HepG2 (cell line): ENCODE measurements at regions not wholly inside any gene's neighbourhood (a gene's known extent, or its start where the extent isn't known, plus 50 kb on each side); places are given as distances from the start of the nearest gene placed in this dataset.

Experiments used
- ATAC-seq: fragments of 200-7000 bp; cut with Tn5 transposase; 3 replicates; pipeline ENCODE4 v1.9.1; 2020; ENCODE audit warnings: mild to moderate bottlenecking, moderate library complexity
- BruUV-seq: library from RNA; stranded (reverse); fragments of 400-500 nt; replicated peaks from 2 replicates; lab custom pipeline; 2021; lab: Mats Ljungman, UMichigan
- CTCF ChIA-PET: fragments of 300-600 bp; formaldehyde crosslinking; extraction: SDS; loops from one replicate; lab custom pipeline; 2021; ENCODE audit warnings: low total read pairs, inconsistent platforms, low intra/inter-chr PET ratio; lab: Yijun Ruan, JAX
- POLR2A ChIA-PET: fragments of 350-600 bp; sonication (Branson Sonifier 250); formaldehyde crosslinking; loops from one replicate; lab custom pipeline; 2020; ENCODE audit warnings: antibody characterized with exemption, inconsistent platforms; lab: Yijun Ruan, JAX
- DNase-seq: peaks from one replicate; pipeline ENCODE4 v3.0.0-alpha.2; 2015; ENCODE audit warnings: low spot score
- FAIRE-seq: peaks from 3 replicates; lab custom pipeline; 2011; peaks lifted over from hg19 to GRCh38; lab: Jason Lieb, UNC
- H2AFZ ChIP-seq: one replicate; pipeline ENCODE4 v1.6.1; 2011; ENCODE audit warnings: low read length, inconsistent platforms
- H3K27ac ChIP-seq: fragments of 300-600 bp; 3 replicates; pipeline ENCODE4 v1.8.0; 2011; ENCODE audit warnings: mixed run types, mild to moderate bottlenecking, mixed read lengths, low read length, inconsistent platforms; ENCODE audit not compliant: insufficient read depth; ENCODE audit errors: extremely low read length
- H3K27me3 ChIP-seq, 2 experiments: fragments of 200-600 bp in 1 of 2; 2 replicates in 1 of 2; 3 replicates in 1 of 2; pipeline versions ENCODE4 v1.6.0 to v1.8.0; 2011; ENCODE audit warnings: low read length in 2 of 2, mild to moderate bottlenecking in 2 of 2, moderate library complexity in 2 of 2, inconsistent platforms in 1 of 2; ENCODE audit not compliant: insufficient read depth in 2 of 2, control insufficient read depth in 1 of 2
- H3K36me3 ChIP-seq, 2 experiments: fragments of 200-600 bp in 1 of 2; replicated peaks in 1 of 2; 2 replicates in 1 of 2; 3 replicates in 1 of 2; pipeline versions ENCODE4 v1.5.1 to v1.8.0; 2011; ENCODE audit warnings: low read length in 2 of 2, inconsistent platforms in 1 of 2; ENCODE audit not compliant: insufficient read depth in 2 of 2, control insufficient read depth in 1 of 2
- H3K4me1 ChIP-seq: 2 replicates; pipeline ENCODE4 v1.5.1; 2012; ENCODE audit warnings: low read length, inconsistent platforms; ENCODE audit not compliant: insufficient read depth
- H3K4me2 ChIP-seq: 2 replicates; pipeline ENCODE4 v1.6.0; 2011; ENCODE audit warnings: low read depth, low read length, inconsistent platforms
- H3K4me3 ChIP-seq, 3 experiments: fragments of 200-600 bp in 1 of 3; sonication (generic), shearing (Covaris generic) in 1 of 3; replicated peaks in 1 of 3; 2 replicates each; pipeline ENCODE4 v1.5.1; 2011 to 2016; ENCODE audit warnings: low read length in 3 of 3, inconsistent platforms in 2 of 3, low read depth in 2 of 3, mild to moderate bottlenecking in 2 of 3, control low read depth in 1 of 3, mixed read lengths in 1 of 3; ENCODE audit not compliant: insufficient read depth in 1 of 3
- H3K79me2 ChIP-seq: one replicate; pipeline ENCODE4 v1.6.1; 2011; ENCODE audit warnings: low read length, inconsistent platforms; ENCODE audit not compliant: insufficient read depth
- H3K9ac ChIP-seq: 2 replicates; pipeline ENCODE4 v1.6.0; 2011; ENCODE audit warnings: mild to moderate bottlenecking, low read depth, low read length, inconsistent platforms; ENCODE audit not compliant: insufficient read depth
- H3K9me3 ChIP-seq: 2 replicates; pipeline ENCODE4 v1.5.1; 2012; ENCODE audit warnings: mild to moderate bottlenecking, low read length
- H4K20me1 ChIP-seq: 2 replicates; pipeline ENCODE4 v1.6.0; 2011; ENCODE audit warnings: inconsistent platforms, mild to moderate bottlenecking, low read length, moderate library complexity; ENCODE audit not compliant: insufficient read depth
- CEBPB ChIP-seq: IDR thresholded peaks from 2 replicates; pipeline ENCODE4 v1.6.1; 2011; ENCODE audit warnings: low read depth, low read length, improper control_type of control experiment, borderline replicate concordance
- CREB3 ChIP-seq: sonication (generic); formaldehyde crosslinking; IDR thresholded peaks from 2 replicates; pipeline ENCODE4 v1.5.0; 2020; ENCODE audit warnings: missing genetic modification reagents
- FOXO1 ChIP-seq: sonication (generic); formaldehyde crosslinking; IDR thresholded peaks from 2 replicates; pipeline ENCODE4 v1.4.0; 2020; ENCODE audit warnings: missing genetic modification reagents
- HMGXB3 ChIP-seq: sonication (generic); formaldehyde crosslinking; IDR thresholded peaks from 2 replicates; pipeline ENCODE4 v1.4.0; 2020; ENCODE audit warnings: missing genetic modification reagents, borderline replicate concordance
- HOXA7 ChIP-seq: sonication (generic); formaldehyde crosslinking; IDR thresholded peaks from 2 replicates; pipeline ENCODE4 v1.8.1; 2022; ENCODE audit warnings: mild to moderate bottlenecking, missing genetic modification reagents, moderate library complexity
- KMT2A ChIP-seq: sonication (generic); formaldehyde crosslinking; IDR thresholded peaks from 2 replicates; pipeline ENCODE4 v1.4.0; 2020; ENCODE audit warnings: missing genetic modification reagents
- MTF2 ChIP-seq: sonication (generic); formaldehyde crosslinking; IDR thresholded peaks from 2 replicates; pipeline ENCODE4 v1.5.0; 2020; ENCODE audit warnings: missing genetic modification reagents, borderline replicate concordance
- ZFP41 ChIP-seq: sonication (generic); formaldehyde crosslinking; IDR thresholded peaks from 2 replicates; pipeline ENCODE4 v1.4.0; 2020; ENCODE audit warnings: mild to moderate bottlenecking, missing genetic modification reagents, borderline replicate concordance
- ZNF260 ChIP-seq: sonication (generic); formaldehyde crosslinking; IDR thresholded peaks from 2 replicates; pipeline ENCODE4 v1.4.0; 2020; ENCODE audit warnings: missing genetic modification reagents, low read depth, mild to moderate bottlenecking, borderline replicate concordance
- ZNF790 ChIP-seq: sonication (generic); formaldehyde crosslinking; IDR thresholded peaks from 2 replicates; pipeline ENCODE4 v1.8.0; 2022; ENCODE audit warnings: missing genetic modification reagents, mild to moderate bottlenecking, borderline replicate concordance
- WGBS: methylation state at CpG from one replicate; pipeline ENCODE4 v1.1.6; 2017; ENCODE audit warnings: low lambda C conversion rate; 5-methylcytosine and 5-hydroxymethylcytosine counted together
- in situ Hi-C: cut with HindIII; loops from 2 replicates; pipeline ENCODE4 v1.10.0; 2017; ENCODE audit warnings: low pct_unique_long_range_greater_than_20kb; ENCODE audit not compliant: extremely low pct_ligation_motif_present
- intact Hi-C: fragments of 100-400 bp; cut with micrococcal nuclease; formaldehyde crosslinking; loops from one replicate; pipeline ENCODE4 v1.10.0; 2022; ENCODE audit not compliant: unreplicated experiment

GRCh38 chr14:61176686-61177085 lies 104.5 kb downstream of the TMEM30B start (continued):
- TF ChIP-seq MTF2 (CRISPR knock-in tag) (no peak), ZFP41 (CRISPR knock-in tag) (no peak), ZNF260 (no peak), FOXO1 (CRISPR knock-in tag) (no peak), ZNF790 (no peak), HMGXB3 (CRISPR knock-in tag) (no peak), KMT2A (no peak), HOXA7 (CRISPR knock-in tag) (no peak)

GRCh38 chr14:61174987-61175386 lies 106.2 kb downstream of the TMEM30B start:
- FAIRE-seq (no peak), DNase-seq (no peak)
- H3K9ac ChIP-seq, result no peak overlapping the region
- BruUV-seq, result no TSS peak
- no peaks in the 10 kb centered on the region for H3K27me3 ChIP-seq
- no peak overlapping the region for H3K4me2 ChIP-seq
- POLR2A ChIA-PET, result interaction anchor here (1.1 kb wide), 1 partner anchor 194 kb away, joined by 3 read pairs; the partner anchor contains the start of genes SLC38A6 and TRMT5
- WGBS, result 43% methylated on average over 2 of the region's 2 CpGs
- in situ Hi-C loops, result loop anchor here (25.0 kb wide), 1 partner anchor 138 kb away; no protein-coding TSS in a partner anchor
- H3K27ac ChIP-seq, result no peak overlapping the region
- CTCF ChIA-PET, result no interaction called here
- no peaks in the 10 kb centered on the region for H3K36me3 ChIP-seq
- no peak overlapping the region for H3K4me3 ChIP-seq
- H3K79me2 ChIP-seq, result no peaks in the 10 kb centered on the region
- TF ChIP-seq CREB3 (CRISPR knock-in tag), result no peak
- TF ChIP-seq CEBPB, result peak; percentile 41; the same call in 1 of the 2 replicates
- TF ChIP-seq, all 625 proteins: peak for 1
- ATAC-seq, result no peak
- H2AFZ ChIP-seq, result no peak overlapping the region
- intact Hi-C loops, result no loop called here
- no peaks in the 10 kb centered on the region for H3K9me3 ChIP-seq
- H3K4me1 ChIP-seq, result peaks cover 29% of the 10 kb centered on the region
- H4K20me1 ChIP-seq, result no peaks in the 10 kb centered on the region
